Activated CD4-positive, alpha-beta T cell treated with anti-CD3 and anti-CD28 coated beads, Interleukin-2, amount 50 U/mL, for 4 hours (primary cell): ENCODE measurements at regions not wholly inside any gene's neighbourhood (a gene's known extent, or its start where the extent isn't known, plus 50 kb on each side); places are given as distances from the start of the nearest gene placed in this dataset.
"Not testable (repeated sequence)": the region's sequence is repeated elsewhere in the genome, so short reads cannot be mapped to it uniquely, and the experiment has no call there.

Experiments
- DNase-seq, 2 experiments: peaks; one replicate each; pipeline ENCODE4 v3.0.0-alpha.2; 2020

DNA sequence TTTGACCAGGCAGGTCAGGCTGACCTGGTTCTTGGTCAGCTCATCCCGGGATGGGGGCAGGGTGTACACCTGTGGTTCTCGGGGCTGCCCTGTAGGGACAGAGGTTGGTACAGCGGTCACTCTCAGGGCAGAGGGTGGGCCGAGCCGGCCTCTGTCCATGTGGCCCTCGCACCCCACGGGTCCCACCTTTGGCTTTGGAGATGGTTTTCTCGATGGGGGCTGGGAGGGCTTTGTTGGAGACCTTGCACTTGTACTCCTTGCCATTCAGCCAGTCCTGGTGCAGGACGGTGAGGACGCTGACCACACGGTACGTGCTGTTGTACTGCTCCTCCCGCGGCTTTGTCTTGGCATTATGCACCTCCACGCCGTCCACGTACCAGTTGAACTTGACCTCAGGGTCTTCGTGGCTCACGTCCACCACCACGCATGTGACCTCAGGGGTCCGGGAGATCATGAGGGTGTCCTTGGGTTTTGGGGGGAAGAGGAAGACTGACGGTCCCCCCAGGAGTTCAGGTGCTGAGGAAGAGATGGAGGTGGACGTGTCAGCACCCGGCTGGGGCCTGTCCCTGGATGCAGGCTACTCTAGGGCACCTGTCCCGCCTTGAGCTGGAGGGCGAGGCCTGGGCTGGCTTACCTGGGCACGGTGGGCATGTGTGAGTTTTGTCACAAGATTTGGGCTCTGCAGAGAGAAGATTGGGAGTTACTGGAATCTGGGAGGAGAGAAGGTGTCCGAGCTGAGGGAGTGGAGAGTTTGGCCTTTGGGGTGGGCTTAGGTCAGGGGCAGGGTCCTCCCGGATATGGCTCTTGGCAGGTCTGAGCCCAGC, 215.5 kb downstream of the TMEM121 start:
- DNase-seq = not testable (repeated sequence)

DNA sequence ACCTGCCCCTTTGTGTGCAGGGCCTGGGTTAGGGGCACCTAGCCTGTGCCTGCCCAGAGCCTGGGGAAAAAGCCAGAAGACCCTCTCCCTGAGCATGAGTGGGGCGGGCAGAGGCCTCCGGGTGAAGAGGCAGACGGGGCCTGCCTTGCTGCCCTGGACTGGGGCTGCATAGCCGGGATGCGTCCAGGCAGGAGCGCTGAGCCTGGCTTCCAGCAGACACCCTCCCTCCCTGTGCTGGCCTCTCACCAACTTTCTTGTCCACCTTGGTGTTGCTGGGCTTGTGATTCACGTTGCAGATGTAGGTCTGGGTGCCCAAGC, 216.1 kb downstream of the TMEM121 start:
- no peak for DNase-seq

DNA sequence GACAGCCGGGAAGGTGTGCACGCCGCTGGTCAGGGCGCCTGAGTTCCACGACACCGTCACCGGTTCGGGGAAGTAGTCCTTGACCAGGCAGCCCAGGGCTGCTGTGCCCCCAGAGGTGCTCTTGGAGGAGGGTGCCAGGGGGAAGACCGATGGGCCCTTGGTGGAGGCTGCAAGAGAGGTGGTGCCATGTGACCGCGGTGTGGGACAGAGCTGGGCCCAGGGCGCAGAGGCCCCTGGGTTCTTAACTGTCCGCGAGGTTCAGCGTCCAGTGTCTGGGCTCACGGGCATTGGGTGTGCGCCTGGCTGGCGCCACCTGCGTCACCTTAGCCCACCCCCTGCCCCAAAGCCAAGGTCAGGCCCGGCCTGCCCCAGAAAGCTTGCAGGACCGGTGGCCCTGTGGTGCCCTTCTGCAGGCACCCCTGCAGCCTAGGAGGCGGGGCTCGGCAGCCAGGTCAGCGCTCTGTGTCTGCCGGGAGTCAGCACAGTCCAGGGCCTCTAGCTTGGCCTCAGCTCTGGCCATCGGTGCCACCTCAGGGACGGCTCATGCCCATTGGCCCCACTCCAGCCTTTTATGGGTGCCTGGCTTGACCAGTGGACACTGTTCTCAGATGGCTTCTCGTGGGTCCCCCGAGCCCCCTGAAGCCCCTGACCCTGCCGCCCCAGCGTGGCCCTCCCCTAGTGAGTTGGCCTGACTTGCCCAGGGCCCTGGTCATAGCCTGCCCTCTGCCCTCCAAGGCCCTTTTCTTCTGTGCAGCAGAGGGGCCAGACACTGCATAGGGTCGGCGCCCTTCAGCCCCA, 216.7 kb downstream of the TMEM121 start:
- not testable (repeated sequence) for DNase-seq

DNA sequence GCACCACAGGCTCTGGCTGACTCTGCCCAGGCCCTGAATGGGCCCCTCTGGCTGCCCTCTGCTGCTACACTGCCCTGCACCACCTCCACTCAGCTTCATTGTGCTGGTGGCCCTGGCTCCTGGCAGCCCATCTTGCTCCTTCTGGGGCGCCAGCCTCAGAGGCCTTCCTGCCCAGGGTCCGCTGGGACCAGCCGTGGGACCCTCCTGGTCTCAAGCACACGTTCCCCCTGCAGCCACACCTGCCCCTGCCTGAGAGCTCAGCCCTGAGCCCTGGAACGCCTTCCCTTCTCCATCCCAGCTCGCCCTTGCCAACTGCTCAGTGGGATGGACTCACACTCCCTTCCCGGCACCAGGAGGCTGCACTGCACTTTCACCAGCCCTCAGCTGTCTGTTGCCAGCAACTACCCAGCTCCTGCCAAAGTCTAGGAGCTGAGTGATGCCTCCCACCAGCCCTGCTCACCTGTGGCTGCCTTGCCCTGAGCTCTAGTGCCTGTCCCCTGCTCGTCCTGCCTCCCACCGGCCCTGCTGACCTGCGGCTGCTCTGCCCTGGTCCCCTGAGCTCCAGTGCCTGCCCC, 217.9 kb downstream of the TMEM121 start:
- not testable (repeated sequence) for DNase-seq

DNA sequence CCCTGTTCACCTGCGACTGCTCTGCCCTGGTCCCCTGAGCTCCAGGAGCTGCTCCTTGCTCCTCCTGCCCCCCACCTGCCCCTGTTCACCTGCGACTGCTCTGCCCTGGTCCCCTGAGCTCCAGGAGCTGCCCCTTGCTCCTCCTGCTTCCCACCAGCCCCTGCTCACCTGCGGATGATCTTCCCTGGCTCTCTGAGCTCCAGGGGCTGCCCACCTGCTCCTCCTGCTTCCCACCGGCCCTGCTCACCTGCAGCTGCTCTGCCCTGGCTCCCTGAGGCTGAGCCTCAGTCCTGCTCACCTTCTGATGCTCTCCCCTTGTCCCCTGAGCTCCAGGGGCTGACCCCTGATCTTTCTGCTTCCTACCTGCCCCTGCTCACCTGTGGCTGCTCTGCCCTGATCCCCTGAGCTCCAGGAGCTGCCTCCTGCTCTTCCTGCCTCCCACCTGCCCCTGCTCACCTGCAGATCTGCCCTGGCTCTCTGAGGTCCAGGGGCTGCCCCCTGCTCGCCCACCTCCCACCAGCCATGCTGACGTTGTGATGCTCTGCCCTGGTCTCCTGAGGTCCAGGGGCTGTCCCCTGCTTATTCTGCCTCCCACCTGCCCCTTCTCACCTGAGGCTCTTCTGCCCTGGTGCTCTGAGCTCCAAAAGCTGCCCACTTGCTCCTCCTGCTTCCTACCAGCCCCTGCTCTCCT, 219.2 kb downstream of the TMEM121 start:
- no peak for DNase-seq

DNA sequence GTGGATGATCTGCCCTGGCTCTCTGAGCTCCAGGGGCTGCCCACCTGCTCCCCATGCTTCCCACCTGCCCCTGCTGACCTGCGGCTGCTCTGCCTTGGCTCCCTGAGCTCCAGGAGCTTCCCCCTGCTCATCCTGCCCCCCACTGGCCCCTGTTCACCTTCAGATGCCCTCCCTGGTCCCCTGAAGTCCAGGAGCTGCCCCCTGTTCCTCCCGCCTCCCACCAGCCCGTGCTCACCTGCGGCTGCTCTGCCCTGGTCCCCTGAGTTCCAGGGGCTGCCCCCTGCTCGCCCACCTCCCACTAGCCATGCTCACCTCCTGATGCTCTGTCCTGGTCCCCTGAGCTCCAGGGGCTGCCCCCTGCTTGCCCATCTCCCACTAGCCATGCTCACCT, 219.7 kb downstream of the TMEM121 start:
- no peak for DNase-seq

DNA sequence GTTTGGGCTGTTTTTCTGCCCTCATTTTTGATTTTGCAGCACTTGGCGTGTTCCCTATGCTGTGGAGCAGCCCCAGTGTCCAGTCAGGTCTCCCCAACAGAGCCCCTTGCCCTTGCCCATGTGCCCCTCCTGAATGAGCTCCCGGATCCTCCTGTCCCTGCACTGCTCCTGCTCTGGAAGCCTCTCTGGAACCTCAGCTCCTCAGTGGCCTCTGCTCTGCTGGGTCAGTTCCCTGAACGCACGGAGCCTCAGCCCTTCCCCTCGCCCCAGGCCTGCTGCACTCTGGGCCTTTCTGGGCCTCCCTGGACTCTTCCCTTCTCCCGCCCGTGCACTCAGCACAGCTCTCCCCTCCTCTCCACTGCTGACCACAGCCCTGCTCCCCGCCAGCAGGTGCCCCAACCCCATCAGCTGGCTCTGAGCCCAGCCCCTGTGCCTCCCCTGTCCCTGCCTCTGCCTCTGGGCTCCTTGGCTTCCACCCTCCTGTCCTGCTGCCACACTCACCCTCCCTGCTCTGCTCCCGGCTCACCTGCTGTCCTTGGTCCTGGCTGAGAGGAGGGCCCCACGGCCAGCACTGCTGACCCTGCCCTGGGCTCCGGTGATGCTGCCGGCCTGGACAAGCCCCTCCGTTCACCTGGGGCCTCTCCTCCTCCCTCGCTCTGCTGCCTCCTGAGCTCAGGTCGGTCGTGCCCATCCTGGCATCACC, 220.6 kb downstream of the TMEM121 start:
- DNase-seq = not testable (repeated sequence)

DNA sequence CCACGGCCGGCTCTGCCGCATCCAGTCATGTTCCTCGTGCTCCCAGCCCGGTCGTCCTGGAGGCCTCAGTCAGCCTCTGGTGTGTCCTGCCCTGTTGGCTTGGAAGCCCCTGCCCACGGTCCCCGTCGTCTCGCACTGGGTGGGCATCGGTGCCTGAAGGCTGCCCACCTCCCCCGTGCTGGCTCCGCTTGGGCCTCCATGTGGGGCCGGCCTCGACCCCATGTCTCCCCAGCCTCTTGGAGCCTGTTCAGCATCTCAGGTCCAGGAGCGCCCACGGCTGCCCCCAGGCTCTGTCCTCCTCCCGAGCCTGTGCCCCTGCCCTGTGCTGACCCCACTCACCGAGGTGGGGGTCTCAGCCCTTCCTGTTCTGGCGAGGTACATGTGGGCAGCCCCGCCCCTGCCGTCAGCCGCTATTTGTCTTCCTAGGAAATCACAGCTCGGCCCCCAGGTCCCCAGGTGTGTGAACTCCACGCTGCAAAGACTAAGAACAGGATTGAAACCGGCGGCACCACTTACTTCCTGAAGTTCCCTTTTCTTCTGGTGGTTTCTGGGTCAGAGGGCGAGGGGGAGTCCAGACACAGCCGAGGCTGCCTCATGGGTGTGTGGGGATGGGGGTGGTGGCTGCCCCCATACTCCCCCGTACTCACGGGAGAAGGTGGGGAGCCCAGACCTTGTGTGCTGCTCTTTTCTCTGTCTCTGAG, 221.3 kb downstream of the TMEM121 start:
- not testable (repeated sequence) for DNase-seq

DNA sequence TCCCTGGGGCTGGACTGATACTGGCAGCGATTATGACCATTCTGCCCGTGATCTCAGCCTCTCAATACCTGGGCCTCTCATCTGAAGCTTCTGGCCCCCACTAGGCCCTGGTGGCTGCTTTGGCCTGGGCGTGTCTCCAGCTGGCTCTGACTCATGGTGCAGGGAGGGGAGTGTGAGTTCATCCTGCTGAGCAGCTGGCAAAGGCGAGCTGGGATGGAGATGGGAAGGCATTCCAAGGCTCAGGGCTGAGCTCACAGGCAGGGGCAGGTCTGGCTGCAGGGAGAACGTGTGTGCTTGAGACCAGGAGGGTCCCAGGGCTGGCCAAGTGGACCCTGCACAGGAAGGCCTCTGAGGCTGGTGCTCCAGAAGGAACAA, 221.8 kb downstream of the TMEM121 start:
- DNase-seq = no peak

DNA sequence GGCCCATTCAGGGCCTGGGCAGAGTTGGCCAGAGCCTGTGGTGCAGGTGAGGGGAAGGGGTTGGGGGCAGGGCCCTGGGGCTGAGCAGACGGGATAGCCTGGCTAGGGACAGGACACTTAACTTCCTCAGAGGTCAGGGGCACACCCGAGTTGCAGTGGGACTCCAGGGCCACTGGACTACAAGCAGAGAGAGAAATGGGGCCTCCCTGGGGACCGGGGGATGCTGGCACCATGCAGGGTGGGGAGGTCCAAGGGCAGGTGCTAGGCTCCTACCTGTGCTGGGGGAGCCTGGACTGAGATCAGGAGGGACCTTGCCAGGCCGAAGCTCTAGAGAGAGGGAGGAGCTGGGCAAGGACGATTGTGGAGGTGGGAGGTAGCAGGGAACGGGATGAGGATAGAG, 222.3 kb downstream of the TMEM121 start:
- DNase-seq = not testable (repeated sequence)

DNA sequence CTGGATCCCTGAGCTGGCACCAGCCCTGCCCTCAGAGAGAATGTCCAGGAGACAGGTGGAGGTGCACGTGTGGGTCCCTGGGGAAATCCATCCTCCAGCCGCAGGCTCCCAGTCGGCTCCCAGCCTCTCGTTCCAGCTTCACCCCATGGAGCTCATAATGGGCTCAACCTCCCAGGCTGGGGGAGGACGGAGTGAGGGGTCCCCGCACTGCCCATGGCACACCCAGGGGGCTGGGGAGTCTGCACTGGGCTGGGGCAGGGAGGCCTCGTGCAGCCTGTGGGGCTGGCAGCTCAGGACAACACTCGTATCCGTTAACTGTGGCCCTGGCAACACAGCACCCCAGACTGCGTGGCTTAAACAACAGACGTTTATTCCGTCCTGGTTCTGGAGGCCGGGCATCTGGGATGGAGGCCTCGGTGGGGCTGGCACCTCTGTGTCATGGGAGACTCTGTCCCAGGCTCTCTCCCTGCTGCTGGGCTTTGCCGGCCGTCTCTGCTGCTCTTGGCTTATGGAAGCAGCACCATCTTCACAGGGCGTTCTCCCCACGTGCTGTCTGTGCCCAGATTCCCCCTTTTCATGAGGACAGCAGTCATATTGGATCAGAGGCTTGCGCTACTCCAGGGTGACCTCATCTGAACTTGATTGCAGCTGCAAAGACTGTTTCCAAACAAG, 223.6 kb downstream of the TMEM121 start:
- not testable (repeated sequence) for DNase-seq

DNA sequence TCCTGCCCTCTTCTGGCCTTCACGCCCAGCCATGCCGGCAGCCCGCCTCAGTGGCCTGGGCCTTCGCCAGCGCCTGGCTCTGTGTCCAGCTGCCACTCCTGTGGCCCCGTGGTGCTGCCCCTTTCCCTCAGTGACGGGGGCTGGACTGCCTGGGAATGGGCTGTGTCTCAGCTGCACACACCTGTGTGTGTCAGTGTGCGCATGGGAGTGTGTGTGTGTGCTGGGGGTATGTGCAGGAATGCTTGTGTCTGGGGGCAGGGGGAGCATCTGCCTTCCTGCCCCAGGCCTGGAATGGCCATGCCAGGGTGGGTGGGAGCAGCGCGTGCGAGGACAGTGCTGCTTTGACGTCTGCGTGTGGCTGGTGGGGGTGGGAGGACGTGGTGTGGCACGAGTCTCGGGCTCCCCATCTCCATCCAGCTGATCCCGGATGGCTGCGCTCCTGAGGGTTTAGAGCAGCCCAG, 224.9 kb downstream of the TMEM121 start:
- DNase-seq = not testable (repeated sequence)

DNA sequence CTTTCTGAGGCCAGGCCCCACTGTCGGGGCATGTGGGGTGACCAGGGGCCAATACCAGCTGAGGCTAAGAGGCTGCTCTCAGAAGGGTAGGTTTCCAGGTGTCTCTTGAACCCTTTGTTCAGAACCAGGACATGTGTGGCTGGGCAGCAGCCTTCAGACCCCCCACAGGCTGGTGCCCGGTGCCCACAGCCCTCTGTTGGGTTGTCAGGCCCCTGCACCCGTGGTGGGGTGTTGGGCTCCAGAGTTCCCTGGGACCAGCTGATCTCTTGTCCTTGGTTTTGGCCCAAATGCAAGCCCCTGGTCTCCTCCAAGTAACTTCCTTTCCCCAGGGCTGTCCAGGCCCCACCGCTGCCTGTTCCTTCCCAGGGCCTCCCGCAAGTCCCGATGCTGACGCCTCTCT, 226.0 kb downstream of the TMEM121 start:
- DNase-seq = not testable (repeated sequence)

DNA sequence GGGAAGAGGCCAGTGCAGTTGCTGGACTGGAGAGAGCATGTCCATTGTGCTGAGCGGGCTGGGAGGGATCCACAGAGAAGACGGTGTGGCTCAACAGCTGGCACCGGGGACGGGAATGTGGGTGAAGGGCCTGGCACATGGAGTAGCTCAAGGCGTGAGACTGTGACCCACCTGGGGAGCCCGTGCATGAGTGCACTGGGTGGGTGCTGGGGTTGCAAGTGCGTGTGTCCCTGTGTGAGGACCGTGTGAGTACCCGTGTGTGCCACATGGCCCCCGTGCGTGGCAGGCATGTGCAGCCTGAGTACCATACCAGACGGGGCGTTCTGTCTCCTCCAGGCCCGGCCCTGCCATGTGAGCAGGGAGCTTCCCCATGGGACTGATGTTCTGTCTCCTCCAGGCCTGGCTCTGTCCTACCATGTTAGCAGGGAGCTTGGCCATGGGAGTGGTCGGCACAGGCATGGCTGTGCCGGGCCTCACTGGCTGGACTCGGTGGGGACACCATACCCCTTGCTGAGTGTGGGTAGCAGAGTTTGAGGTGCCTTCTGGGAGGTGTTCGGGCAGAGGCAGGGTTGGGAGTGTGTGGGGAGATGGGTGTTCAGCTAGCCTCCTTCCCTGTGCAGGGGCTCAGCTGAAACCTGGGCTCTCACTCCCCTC, 234.4 kb downstream of the TMEM121 start:
- no peak for DNase-seq

DNA sequence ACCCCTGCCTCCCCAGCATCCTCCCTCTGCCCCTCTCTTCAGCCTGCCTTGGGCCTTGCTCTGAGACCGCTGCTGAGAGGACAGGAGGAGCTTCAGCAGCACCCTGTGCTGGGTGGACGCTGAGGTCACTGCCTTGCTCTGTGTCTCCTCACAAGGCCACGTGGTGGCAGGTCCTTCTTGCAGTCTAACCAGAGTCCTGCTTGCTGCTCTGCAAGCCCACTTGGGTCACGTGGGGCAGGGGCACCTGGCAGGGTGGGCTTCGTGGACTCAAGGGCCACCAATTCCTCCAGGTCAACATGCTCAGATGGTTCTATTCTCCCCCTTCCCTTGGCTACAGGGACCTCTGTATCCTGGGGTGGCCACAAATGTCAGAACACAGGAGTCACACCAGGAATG, 235.0 kb downstream of the TMEM121 start:
- DNase-seq = not testable (repeated sequence)

DNA sequence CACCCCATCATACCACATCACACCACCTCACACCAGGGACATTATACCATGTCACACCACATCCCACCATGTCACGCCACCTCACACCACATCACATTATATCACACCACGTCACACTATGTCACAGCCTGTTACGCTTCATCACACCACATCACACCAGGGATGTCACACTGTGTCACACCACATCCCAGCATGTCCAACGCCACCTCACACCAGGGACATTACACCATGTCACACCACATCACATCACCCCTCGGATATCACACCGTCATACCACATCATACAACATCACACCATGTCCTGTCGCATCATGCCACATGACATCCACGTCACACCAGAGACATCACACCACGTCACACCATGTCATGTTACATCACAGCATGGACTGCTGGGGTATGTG, 235.5 kb downstream of the TMEM121 start:
- DNase-seq = no peak

DNA sequence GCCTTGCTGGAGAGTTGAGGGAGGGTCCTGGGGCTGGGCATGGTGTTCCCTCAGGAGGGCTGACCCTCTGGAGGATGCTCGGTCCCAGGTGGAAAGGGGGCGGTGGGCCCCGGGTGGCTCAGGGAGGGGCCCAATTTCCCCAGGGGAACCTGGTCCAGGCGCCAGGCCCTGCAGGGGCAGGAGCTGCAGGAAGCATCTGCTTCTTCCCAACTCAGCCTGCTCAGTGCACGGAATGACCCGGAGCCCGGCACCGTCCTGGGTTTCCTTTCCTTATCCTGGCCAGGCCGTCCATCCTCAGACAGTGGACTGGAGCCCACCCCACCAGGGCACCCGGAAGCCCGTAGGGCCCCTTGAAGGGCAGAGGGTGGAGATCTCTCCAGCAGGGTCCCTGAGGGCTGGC, 235.9 kb downstream of the TMEM121 start:
- DNase-seq = not testable (repeated sequence)

DNA sequence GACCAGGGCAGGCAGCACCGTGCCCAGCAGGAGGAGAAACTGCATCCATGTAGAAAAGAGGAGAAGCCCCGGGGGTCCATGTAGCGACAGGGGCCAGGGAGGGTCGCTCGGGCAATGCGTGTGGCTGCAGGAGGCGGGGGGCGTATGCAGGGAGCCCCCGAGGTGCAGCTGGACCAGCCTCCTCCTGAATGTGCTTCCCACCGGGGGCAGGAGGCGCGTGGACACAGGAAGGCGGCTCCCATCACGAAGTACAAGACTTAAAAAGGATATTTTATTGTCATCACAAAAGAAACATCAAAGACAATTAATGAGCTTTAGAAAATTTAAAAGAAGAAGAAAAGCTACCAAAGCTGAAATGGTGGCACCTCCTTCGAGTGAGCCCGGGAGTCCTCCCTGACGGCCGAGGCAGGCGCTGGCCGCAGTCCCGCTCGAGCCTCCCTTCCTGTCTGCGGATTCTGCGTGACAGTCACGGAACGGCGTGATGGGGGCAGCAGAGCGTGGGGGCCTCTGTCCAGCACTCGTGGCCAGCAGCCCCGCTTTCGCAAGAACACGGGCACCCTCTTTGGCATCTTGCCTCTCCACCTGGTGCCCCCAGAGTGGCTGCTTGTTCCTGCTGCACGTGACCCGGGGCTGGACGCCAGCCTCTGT, 238.0 kb downstream of the TMEM121 start:
- not testable (repeated sequence) for DNase-seq

DNA sequence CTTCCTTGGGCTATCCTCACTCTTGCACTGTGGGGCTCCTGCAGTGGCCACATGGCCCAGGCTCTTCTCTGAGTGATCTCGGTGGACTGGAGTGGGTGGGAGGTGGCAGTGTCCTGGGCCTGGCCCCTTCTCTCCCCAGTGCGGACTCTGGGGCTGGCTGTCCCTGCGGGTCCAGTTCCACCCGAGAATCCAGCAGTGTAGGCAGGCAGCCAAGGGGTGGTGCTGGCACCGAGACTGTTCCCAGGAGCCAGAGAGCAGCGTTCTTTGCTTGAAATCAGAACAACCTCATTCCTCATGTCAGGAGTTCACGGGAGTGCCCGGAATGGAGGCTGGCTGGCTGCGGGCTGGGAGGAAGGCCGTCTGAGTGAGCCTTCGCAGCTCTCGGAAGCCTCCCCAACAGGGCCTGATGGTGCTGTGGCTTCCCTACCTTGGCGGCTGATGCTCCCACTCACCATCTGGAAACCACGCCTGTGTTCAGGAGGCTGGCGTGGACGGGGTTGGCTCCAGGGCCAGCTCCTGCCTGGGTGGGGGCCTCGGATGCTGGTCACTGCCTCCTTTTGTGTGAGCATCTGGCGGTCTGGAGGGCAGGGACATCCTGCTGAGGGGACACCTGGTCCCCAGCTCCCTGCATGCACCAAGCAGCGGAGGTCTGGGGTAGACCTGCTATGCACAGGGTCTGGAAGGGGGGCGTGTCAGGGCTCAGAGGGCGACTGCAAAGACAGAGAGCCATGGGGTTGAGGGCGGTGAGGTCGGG, 238.9 kb downstream of the TMEM121 start:
- DNase-seq = not testable (repeated sequence)
